Naive thymus-derived CD8-positive, alpha-beta T cell (primary cell): ENCODE measurements at regions not wholly inside any gene's neighbourhood (a gene's known extent, or its start where the extent isn't known, plus 50 kb on each side); places are given as distances from the start of the nearest gene placed in this dataset.

ENCODE experiments used
- ATAC-seq, 2 donors: fragments of 150-1000 bp; cut with Tn5 transposase in 1 of 2; sonication (Bioruptor Pico), chemical (Tn5 transposase) in 1 of 2; 1 replicate in 1 of 2; 2 replicates in 1 of 2; pipeline ENCODE4 v1.10.0; 2021; ENCODE audit warnings: mild to moderate bottlenecking in 2 of 2, moderate library complexity in 2 of 2
- POLR2A ChIA-PET: fragments of 350-600 bp; sonication (Branson Sonifier 250); formaldehyde crosslinking; loops from one replicate; lab custom pipeline; 2021; ENCODE audit warnings: antibody characterized with exemption; lab: Charles Lee
- DNase-seq, 10 donors: peaks; one replicate each; pipeline versions ENCODE4 v3.0.0 to v3.0.0-alpha.2; 2020 to 2022
- H3K27ac Mint-ChIP-seq, 10 donors: one replicate each; pipeline ENCODE4 v1.8.0; 2020 to 2022; ENCODE audit warnings: mild to moderate bottlenecking in 10 of 10, mixed read lengths in 10 of 10, moderate library complexity in 4 of 10, inconsistent platforms in 1 of 10
- H3K27me3 Mint-ChIP-seq, 5 donors: one replicate each; pipeline ENCODE4 v1.8.0; 2021 to 2022; ENCODE audit warnings: mixed read lengths in 5 of 5
- H3K36me3 Mint-ChIP-seq, 3 donors: one replicate each; pipeline ENCODE4 v1.8.0; 2020 to 2022; ENCODE audit warnings: mixed read lengths in 3 of 3, mild to moderate bottlenecking in 2 of 3, inconsistent platforms in 1 of 3
- H3K4me1 Mint-ChIP-seq, 4 donors: one replicate each; pipeline ENCODE4 v1.8.0; 2021 to 2022; ENCODE audit warnings: mixed read lengths in 4 of 4
- H3K4me3 Mint-ChIP-seq, 10 donors: one replicate each; pipeline ENCODE4 v1.8.0; 2020 to 2022; ENCODE audit warnings: mild to moderate bottlenecking in 10 of 10, mixed read lengths in 10 of 10, moderate library complexity in 6 of 10, inconsistent platforms in 1 of 10
- H3K9me3 Mint-ChIP-seq, 9 donors: one replicate each; pipeline ENCODE4 v1.8.0; 2020 to 2022; ENCODE audit warnings: mixed read lengths in 9 of 9, mild to moderate bottlenecking in 3 of 9, inconsistent platforms in 1 of 9, moderate library complexity in 1 of 9

GRCh38 chr3:21100656-21101359 is 650.2 kb downstream of the ZNF385D start:
- Mint-ChIP-seq H3K4me1 (no peaks in the 10 kb centered on the region), H3K36me3 (peaks cover 0 to under 1% (median 0%) of the 10 kb centered on the region in 3 donors), H3K9me3 (peaks cover 5 to 58% (median 24%) of the 10 kb centered on the region in 9 donors), H3K27ac (no peak overlapping the region), H3K4me3 (no peak overlapping the region), H3K27me3 (no peaks in the 10 kb centered on the region)
- POLR2A ChIA-PET, result no interaction called here
- ATAC-seq (no peak), DNase-seq (no peak)

- H3K4me1 Mint-ChIP-seq, result no peaks in the 10 kb centered on the region
- ATAC-seq (no peak), DNase-seq (no peak)
- no peaks in the 10 kb centered on the region for H3K27me3 Mint-ChIP-seq
- no peak overlapping the region for H3K4me3 Mint-ChIP-seq
- no peak overlapping the region for H3K27ac Mint-ChIP-seq
- POLR2A ChIA-PET, result no interaction called here
- H3K9me3 Mint-ChIP-seq, result peaks cover 0 to 19% (median 3%) of the 10 kb centered on the region in 9 donors
- H3K36me3 Mint-ChIP-seq, result peaks cover 0 to 12% (median 0%) of the 10 kb centered on the region in 3 donors
Observed at GRCh38 chr3:21094686-21095085, 656.3 kb downstream of the ZNF385D start.

GRCh38 chr3:21073561-21073960 is 677.4 kb downstream of the ZNF385D start:
- H3K4me3 Mint-ChIP-seq, result no peak overlapping the region
- no peaks in the 10 kb centered on the region for H3K36me3 Mint-ChIP-seq
- H3K27me3 Mint-ChIP-seq, result no peaks in the 10 kb centered on the region
- peaks cover 7 to 33% (median 15%) of the 10 kb centered on the region in 9 donors for H3K9me3 Mint-ChIP-seq
- no peak for ATAC-seq
- no peak for DNase-seq
- H3K4me1 Mint-ChIP-seq, result no peaks in the 10 kb centered on the region
- POLR2A ChIA-PET, result no interaction called here
- no peak overlapping the region for H3K27ac Mint-ChIP-seq

- Mint-ChIP-seq H3K4me1 (no peaks in the 10 kb centered on the region), H3K27ac (no peak overlapping the region), H3K4me3 (no peak overlapping the region), H3K27me3 (no peaks in the 10 kb centered on the region), H3K9me3 (peaks cover 4 to 48% (median 16%) of the 10 kb centered on the region in 9 donors), H3K36me3 (no peaks in the 10 kb centered on the region)
- POLR2A ChIA-PET, result no interaction called here
- ATAC-seq (no peak), DNase-seq (no peak)
Observed at GRCh38 chr3:21067031-21067813, 683.8 kb downstream of the ZNF385D start.

GRCh38 chr3:21062831-21063294 is 688.1 kb downstream of the ZNF385D start:
- H3K27ac Mint-ChIP-seq, result no peak overlapping the region

GRCh38 chr3:21059404-21059803 is 691.6 kb downstream of the ZNF385D start:
- Mint-ChIP-seq H3K27me3 (no peaks in the 10 kb centered on the region), H3K9me3 (peaks cover 0 to 16% (median 5%) of the 10 kb centered on the region in 9 donors), H3K36me3 (no peaks in the 10 kb centered on the region), H3K27ac (no peak overlapping the region), H3K4me3 (no peak overlapping the region), H3K4me1 (no peaks in the 10 kb centered on the region)
- ATAC-seq, result no peak
- POLR2A ChIA-PET, result no interaction called here
- no peak for DNase-seq

More at GRCh38 chr3:21062831-21063294, 688.1 kb downstream of the ZNF385D start:
- no peaks in the 10 kb centered on the region for H3K36me3 Mint-ChIP-seq
- no peaks in the 10 kb centered on the region for H3K4me1 Mint-ChIP-seq
- ATAC-seq, result no peak
- no peaks in the 10 kb centered on the region for H3K27me3 Mint-ChIP-seq
- H3K4me3 Mint-ChIP-seq, result no peak overlapping the region
- DNase-seq, result no peak
- H3K9me3 Mint-ChIP-seq, result peaks cover 0 to 17% (median 3%) of the 10 kb centered on the region in 9 donors
- POLR2A ChIA-PET, result no interaction called here

GRCh38 chr3:21056293-21056692 is 694.7 kb downstream of the ZNF385D start:
- POLR2A ChIA-PET, result no interaction called here
- no peak for ATAC-seq
- no peaks in the 10 kb centered on the region for H3K36me3 Mint-ChIP-seq

GRCh38 chr3:21055015-21055414 is 696.0 kb downstream of the ZNF385D start:
- H3K4me3 Mint-ChIP-seq, result no peak overlapping the region
- peaks cover 0 to 4% (median 0%) of the 10 kb centered on the region in 3 donors for H3K36me3 Mint-ChIP-seq
- no peaks in the 10 kb centered on the region for H3K4me1 Mint-ChIP-seq
- ATAC-seq (no peak), DNase-seq (no peak)
- POLR2A ChIA-PET, result no interaction called here
- H3K9me3 Mint-ChIP-seq, result peaks cover 0 to 30% (median 10%) of the 10 kb centered on the region in 9 donors
- no peaks in the 10 kb centered on the region for H3K27me3 Mint-ChIP-seq
- H3K27ac Mint-ChIP-seq, result no peak overlapping the region

More at GRCh38 chr3:21056293-21056692, 694.7 kb downstream of the ZNF385D start:
- H3K4me1 Mint-ChIP-seq, result no peaks in the 10 kb centered on the region
- H3K4me3 Mint-ChIP-seq, result no peak overlapping the region
- H3K27ac Mint-ChIP-seq, result no peak overlapping the region
- peaks cover 0 to 22% (median 10%) of the 10 kb centered on the region in 9 donors for H3K9me3 Mint-ChIP-seq
- H3K27me3 Mint-ChIP-seq, result no peaks in the 10 kb centered on the region
- DNase-seq, result no peak

GRCh38 chr3:21054064-21054463 is 696.9 kb downstream of the ZNF385D start:
- H3K36me3 Mint-ChIP-seq, result peaks cover 0 to 4% (median 0%) of the 10 kb centered on the region in 3 donors
- no peak for ATAC-seq
- H3K4me1 Mint-ChIP-seq, result no peaks in the 10 kb centered on the region
- H3K27ac Mint-ChIP-seq, result no peak overlapping the region
- POLR2A ChIA-PET, result no interaction called here
- DNase-seq, result no peak
- H3K4me3 Mint-ChIP-seq, result no peak overlapping the region
- H3K27me3 Mint-ChIP-seq, result no peaks in the 10 kb centered on the region
- H3K9me3 Mint-ChIP-seq, result peaks cover 0 to 30% (median 10%) of the 10 kb centered on the region in 9 donors

GRCh38 chr3:21049334-21050062 is 701.5 kb downstream of the ZNF385D start:
- Mint-ChIP-seq H3K4me1 (no peaks in the 10 kb centered on the region), H3K36me3 (peaks cover 0 to 4% (median 0%) of the 10 kb centered on the region in 3 donors), H3K4me3 (no peak overlapping the region), H3K27me3 (no peaks in the 10 kb centered on the region), H3K27ac (no peak overlapping the region), H3K9me3 (peaks cover 0 to 19% (median 6%) of the 10 kb centered on the region in 9 donors)
- ATAC-seq (no peak), DNase-seq (no peak)
- POLR2A ChIA-PET, result no interaction called here

GRCh38 chr3:21043139-21043538 is 707.9 kb downstream of the ZNF385D start:
- POLR2A ChIA-PET, result no interaction called here

GRCh38 chr3:21042184-21042583 is 708.8 kb downstream of the ZNF385D start:
- H3K4me1 Mint-ChIP-seq, result no peaks in the 10 kb centered on the region
- ATAC-seq (no peak), DNase-seq (no peak)
- no peaks in the 10 kb centered on the region for H3K27me3 Mint-ChIP-seq
- no peak overlapping the region for H3K4me3 Mint-ChIP-seq
- POLR2A ChIA-PET, result interaction anchor here (0.6 kb wide), 1 partner anchor 26 kb away, joined by 3 read pairs; no protein-coding TSS in a partner anchor
- H3K9me3 Mint-ChIP-seq, result peaks cover 0 to 24% (median 5%) of the 10 kb centered on the region in 9 donors
- no peaks in the 10 kb centered on the region for H3K36me3 Mint-ChIP-seq
- no peak overlapping the region for H3K27ac Mint-ChIP-seq

More at GRCh38 chr3:21043139-21043538, 707.9 kb downstream of the ZNF385D start:
- no peak overlapping the region for H3K27ac Mint-ChIP-seq
- no peaks in the 10 kb centered on the region for H3K27me3 Mint-ChIP-seq
- H3K4me1 Mint-ChIP-seq, result no peaks in the 10 kb centered on the region
- peaks cover 0 to 17% (median 5%) of the 10 kb centered on the region in 9 donors for H3K9me3 Mint-ChIP-seq
- ATAC-seq, result no peak
- DNase-seq, result no peak
- no peak overlapping the region for H3K4me3 Mint-ChIP-seq
- no peaks in the 10 kb centered on the region for H3K36me3 Mint-ChIP-seq
